GM12864 (cell line): ENCODE measurements at regions not wholly inside any gene's neighbourhood (a gene's known extent, or its start where the extent isn't known, plus 50 kb on each side); places are given as distances from the start of the nearest gene placed in this dataset.
A peak's percentile ranks its signal among the peaks of the same experiment; 100 is the strongest.

ENCODE experiments used
- DNase-seq: peaks from one replicate; pipeline ENCODE4 v3.0.0-alpha.2; 2011; ENCODE audit warnings: low read depth
- H3K4me3 ChIP-seq: 2 replicates; pipeline ENCODE4 v1.5.1; 2011; ENCODE audit warnings: mild to moderate bottlenecking, low read depth, low read length, control low read depth
- CTCF ChIP-seq: IDR thresholded peaks from 2 replicates; pipeline ENCODE4 v1.5.1; 2011; ENCODE audit warnings: low read depth, mild to moderate bottlenecking, moderate library complexity, low read length, control low read depth, inconsistent platforms; ENCODE audit errors: missing control alignments

GRCh38 chr6:14707971-14708465 is 537.9 kb upstream of the JARID2 start:
- DNase-seq: no peak
- TF ChIP-seq CTCF: no peak
- no peak overlapping the region for H3K4me3 ChIP-seq

- DNase-seq: no peak
- TF ChIP-seq CTCF: no peak
- no peak overlapping the region for H3K4me3 ChIP-seq
Measured at GRCh38 chr6:14709066-14709670, 536.7 kb upstream of the JARID2 start.

- no peak overlapping the region for H3K4me3 ChIP-seq
Measured at GRCh38 chr6:14709900-14710299, 536.0 kb upstream of the JARID2 start.

DNA sequence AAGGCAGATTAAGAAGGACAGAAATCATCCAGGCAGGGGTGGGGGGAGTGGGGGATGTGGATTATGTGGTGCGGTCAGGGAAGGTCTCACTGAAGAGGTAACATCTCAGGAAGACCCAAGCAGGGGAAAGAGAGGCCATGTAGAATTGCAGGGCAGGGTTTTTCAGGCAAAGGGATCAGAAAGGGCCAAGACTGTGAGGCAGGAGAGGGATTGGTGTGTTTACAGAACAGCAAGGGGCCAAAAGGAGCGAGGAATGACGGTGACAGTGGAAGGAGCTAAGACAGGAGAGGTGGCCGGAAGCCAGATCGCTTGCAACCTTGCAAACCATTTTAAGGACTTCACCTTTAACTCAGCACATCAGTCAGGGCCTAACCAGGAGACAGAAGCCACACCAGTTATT is 535.4 kb upstream of the JARID2 start:
- TF ChIP-seq CTCF: no peak
- DNase-seq: no peak
- no peak overlapping the region for H3K4me3 ChIP-seq

More at GRCh38 chr6:14709900-14710299, 536.0 kb upstream of the JARID2 start:
- DNase-seq: no peak
- TF ChIP-seq CTCF: no peak

DNA sequence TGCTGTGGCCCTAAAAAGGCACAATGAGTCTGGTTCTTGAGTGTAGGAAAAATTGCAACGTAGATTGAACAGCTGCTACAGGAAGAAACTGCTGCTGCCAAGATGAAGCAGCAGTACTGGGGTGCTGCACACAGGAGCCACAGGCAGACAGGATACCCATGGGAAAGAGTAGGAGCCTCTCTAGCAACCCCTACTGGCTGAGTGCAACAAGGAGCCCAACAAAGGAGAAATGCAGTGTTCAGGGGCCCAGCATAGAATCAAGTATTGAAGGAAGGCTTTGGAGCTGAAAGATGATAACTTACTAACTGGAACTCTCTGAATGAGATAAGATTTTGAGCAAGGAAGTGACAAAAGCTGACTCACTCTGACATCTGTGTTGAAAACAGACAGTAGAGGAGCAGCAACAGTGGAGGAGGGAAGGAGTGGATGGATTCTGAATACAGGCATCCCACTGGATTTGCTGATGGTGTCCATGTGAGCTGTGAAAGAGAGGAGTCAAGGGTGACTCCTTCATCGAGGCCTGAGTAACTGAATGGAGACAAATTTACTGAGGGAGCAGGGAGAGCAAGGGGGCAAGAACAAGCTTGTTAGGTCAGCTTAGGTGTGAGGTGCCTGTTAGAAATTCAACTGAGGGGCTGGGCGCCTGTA is 534.7 kb upstream of the JARID2 start:
- no peak for DNase-seq
- H3K4me3 ChIP-seq: no peak overlapping the region
- TF ChIP-seq CTCF: peak; percentile 76

DNA sequence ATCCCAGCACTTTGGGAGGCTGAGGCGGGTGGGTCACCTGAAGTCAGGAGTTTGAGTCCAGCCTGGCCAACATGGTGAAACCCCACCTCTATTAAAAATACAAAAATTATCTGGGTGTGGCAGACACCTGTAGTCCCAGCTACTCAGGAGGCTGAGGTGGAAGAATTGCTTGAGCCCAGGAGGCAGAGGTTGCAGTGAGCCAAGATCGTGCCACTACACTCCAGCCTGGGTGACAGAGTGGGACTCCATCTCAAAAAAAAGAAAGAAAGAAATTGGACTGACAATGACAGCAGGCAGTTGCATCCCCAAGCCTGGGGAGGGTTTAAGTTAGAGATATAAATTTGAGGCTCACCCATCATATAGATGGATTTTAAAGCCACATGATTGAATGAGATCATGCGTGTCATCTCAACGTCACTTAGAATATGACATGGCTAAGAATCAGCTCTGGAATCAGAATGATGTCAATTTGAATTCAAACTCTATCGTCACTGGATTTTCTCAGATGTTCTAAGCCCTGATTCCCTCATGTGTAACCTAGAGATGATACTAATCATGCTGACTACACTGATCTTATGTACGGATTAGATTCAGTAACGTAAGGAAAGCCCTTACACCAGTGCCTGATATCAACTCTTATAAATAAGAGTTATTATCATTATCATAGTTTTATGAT is 534.0 kb upstream of the JARID2 start:
- TF ChIP-seq CTCF: no peak
- no peak for DNase-seq

More for the DNA sequence above, 534.0 kb upstream of the JARID2 start:
- H3K4me3 ChIP-seq: no peak overlapping the region
